Left ventricle myocardium inferior (tissue), 1 donor: ENCODE measurements at regions not wholly inside any gene's neighbourhood (a gene's known extent, or its start where the extent isn't known, plus 50 kb on each side); places are given as distances from the start of the nearest gene placed in this dataset.

Source experiments
- DNase-seq: peaks from one replicate; pipeline ENCODE4 v3.0.0-alpha.2; 2020
- H3K27ac ChIP-seq: fragments of 200-600 bp; replicated peaks from 2 replicates; pipeline ENCODE4 v1.8.0; 2021
- H3K27me3 ChIP-seq: fragments of 200-600 bp; 2 replicates; pipeline ENCODE4 v1.8.0; 2021; ENCODE audit warnings: low read depth
- H3K36me3 ChIP-seq: fragments of 200-600 bp; 2 replicates; pipeline ENCODE4 v1.8.0; 2021
- H3K4me1 ChIP-seq: fragments of 200-600 bp; 2 replicates; pipeline ENCODE4 v1.8.0; 2021
- H3K4me3 ChIP-seq: fragments of 200-600 bp; 2 replicates; pipeline ENCODE4 v1.8.0; 2021; ENCODE audit warnings: mild to moderate bottlenecking, moderate library complexity
- H3K9me3 ChIP-seq: fragments of 200-600 bp; replicated peaks from 2 replicates; pipeline ENCODE4 v1.8.0; 2021
- intact Hi-C: fragments of 100-400 bp; cut with micrococcal nuclease; formaldehyde crosslinking; loops from one replicate; pipeline ENCODE4 v1.11.0; 2022
- TF ChIP-seq, protein P1 (sequence below): fragments of 200-600 bp; IDR thresholded peaks from 2 replicates; pipeline ENCODE4 v1.8.0; 2021; ENCODE audit warnings: antibody characterized with exemption, mild to moderate bottlenecking, borderline replicate concordance
- donor health status: DM: no; HTN: yes; CAD: no; lungs with severe emphysema.

DNA sequence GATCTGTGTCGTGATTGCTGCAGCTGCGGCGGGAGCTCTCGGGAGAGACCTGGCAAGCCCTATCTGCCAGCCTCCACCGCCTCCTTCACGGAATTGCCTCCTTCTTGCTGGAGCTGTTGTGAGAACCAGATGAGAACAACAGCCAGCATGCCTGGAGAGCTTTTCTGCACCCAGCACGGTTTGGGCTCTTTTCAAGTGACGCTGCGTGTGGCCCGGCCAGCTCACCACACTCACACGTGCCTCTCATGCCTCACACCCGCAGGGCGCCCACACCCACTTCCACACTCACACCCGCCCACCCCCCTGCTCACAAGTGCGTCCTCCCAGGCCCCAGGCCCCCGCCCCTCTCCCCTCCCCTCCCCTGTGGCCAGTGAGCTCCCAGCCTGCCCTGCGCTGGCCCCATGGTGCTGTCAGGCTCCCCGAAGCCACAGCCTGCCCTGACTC is 135.7 kb upstream of the RUNX3 start:
- no peak for DNase-seq
- intact Hi-C loops = no loop called here
- H3K36me3 ChIP-seq = no peaks in the 10 kb centered on the region
- peaks cover 61% of the 10 kb centered on the region for H3K27me3 ChIP-seq
- TF ChIP-seq, protein P1, sequence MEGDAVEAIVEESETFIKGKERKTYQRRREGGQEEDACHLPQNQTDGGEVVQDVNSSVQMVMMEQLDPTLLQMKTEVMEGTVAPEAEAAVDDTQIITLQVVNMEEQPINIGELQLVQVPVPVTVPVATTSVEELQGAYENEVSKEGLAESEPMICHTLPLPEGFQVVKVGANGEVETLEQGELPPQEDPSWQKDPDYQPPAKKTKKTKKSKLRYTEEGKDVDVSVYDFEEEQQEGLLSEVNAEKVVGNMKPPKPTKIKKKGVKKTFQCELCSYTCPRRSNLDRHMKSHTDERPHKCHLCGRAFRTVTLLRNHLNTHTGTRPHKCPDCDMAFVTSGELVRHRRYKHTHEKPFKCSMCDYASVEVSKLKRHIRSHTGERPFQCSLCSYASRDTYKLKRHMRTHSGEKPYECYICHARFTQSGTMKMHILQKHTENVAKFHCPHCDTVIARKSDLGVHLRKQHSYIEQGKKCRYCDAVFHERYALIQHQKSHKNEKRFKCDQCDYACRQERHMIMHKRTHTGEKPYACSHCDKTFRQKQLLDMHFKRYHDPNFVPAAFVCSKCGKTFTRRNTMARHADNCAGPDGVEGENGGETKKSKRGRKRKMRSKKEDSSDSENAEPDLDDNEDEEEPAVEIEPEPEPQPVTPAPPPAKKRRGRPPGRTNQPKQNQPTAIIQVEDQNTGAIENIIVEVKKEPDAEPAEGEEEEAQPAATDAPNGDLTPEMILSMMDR = no peak
- H3K4me3 ChIP-seq = no peak overlapping the region
- no peak overlapping the region for H3K27ac ChIP-seq
- peaks cover 6% of the 10 kb centered on the region for H3K4me1 ChIP-seq
- no peaks in the 10 kb centered on the region for H3K9me3 ChIP-seq

DNA sequence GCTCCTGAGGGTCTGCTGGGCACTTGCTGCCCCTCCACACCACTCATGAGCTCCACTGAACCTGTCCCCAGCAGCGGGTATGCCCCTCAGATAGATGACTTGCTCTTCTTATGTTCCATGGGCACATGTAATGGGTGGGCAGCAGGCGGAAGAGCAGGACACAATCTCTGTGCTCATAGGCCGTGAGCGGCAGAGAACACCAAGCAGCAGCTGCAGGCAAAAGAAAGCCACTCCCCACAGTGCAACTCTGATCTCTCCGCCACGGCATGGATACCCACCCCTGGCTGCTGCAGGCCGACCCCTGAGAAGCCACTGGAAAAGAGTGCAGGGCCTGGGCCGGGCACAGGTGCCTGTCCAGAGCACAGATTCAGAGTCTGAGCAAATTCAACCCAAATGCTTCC is 135.2 kb upstream of the RUNX3 start:
- Histone ChIP-seq H3K4me1 (peaks cover 6% of the 10 kb centered on the region), H3K36me3 (no peaks in the 10 kb centered on the region), H3K4me3 (no peak overlapping the region), H3K27ac (no peak overlapping the region), H3K9me3 (no peaks in the 10 kb centered on the region), H3K27me3 (peaks cover 61% of the 10 kb centered on the region)
- TF ChIP-seq, protein P1 = no peak
- DNase-seq = no peak
- intact Hi-C loops = no loop called here

DNA sequence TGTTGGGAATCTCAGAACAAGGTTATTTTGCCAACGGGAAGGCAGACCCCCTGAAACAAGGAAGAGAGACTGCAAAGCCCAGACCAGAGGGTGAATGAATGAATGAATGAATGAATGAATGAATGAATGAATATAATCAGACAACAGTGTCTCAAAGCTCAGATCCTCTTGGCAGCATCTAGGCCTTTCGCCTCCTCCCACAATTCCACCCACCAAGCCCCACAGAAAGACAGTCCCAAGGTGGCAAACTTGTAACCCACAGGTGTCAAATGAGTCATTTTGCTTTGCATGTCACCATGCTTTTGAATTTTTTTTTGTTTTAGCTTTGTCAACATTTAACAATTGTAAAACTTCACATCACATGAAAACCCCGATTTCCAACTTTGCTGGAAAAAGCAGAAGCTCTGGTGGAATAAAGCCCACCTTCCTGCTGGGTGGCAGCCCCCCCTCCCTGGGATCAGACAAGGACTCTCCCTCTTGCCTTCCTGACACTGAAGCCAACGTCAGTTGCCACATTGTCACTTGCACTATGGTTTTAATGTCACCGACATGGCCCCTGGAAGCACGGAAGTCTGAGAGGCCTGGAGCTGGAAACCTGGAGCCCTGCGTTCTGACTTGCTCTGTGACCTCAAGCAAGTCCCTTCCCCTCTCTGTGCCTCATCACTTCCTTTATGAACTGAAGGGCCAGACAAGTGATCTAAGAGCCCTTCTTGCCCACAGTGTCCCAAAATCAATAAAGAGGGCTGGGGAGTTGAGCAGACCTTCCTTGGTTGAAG is 134.6 kb upstream of the RUNX3 start:
- intact Hi-C loops = no loop called here
- Histone ChIP-seq H3K36me3 (no peaks in the 10 kb centered on the region), H3K27ac (no peak overlapping the region), H3K27me3 (peaks cover 61% of the 10 kb centered on the region), H3K4me3 (no peak overlapping the region), H3K4me1 (peaks cover 6% of the 10 kb centered on the region), H3K9me3 (no peaks in the 10 kb centered on the region)
- TF ChIP-seq, protein P1 = no peak
- DNase-seq = no peak

DNA sequence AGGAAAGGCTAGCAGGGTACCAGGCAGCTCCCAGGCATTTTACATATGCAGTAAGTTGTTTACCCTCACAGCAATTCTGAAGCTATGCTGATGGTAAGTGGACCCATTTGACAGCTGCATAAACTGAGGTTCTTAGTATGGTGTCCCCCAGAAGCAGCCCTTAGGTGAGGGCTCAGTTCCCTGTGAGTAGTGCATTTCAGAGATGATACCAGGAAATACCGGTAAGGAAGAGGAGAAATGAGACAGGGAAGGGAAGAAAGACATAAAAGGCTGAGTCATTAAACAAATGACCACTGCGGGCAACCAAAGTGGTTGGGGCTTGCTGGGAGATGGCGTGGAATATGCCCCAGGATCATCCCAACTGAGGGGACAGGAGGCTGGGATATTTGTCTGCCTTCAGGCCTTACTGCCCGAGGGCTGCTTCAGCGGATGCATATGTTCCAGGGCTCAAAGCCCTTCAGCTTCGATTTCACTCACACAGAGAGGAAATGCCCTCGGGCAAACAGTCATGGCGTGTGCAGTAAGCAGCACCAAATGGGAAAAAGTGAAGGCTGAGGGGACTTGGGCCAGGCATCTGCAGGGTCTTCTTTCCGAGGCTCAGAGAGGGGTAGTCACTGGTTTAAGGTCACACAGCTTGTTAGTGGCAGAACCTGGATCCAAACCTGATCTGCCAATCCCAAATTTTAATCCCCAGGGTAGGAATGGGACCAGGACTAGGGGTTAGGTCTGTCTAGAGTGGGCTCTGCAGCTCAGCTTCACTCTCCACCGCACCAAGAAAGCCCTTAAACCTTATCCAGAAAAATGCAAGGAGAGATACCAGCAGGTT is 133.7 kb upstream of the RUNX3 start:
- TF ChIP-seq, protein P1 = no peak
- Histone ChIP-seq H3K4me3 (no peak overlapping the region), H3K27me3 (peaks cover 61% of the 10 kb centered on the region), H3K9me3 (no peaks in the 10 kb centered on the region), H3K27ac (no peak overlapping the region), H3K4me1 (peaks cover 6% of the 10 kb centered on the region), H3K36me3 (no peaks in the 10 kb centered on the region)
- DNase-seq = no peak
- intact Hi-C loops = no loop called here

DNA sequence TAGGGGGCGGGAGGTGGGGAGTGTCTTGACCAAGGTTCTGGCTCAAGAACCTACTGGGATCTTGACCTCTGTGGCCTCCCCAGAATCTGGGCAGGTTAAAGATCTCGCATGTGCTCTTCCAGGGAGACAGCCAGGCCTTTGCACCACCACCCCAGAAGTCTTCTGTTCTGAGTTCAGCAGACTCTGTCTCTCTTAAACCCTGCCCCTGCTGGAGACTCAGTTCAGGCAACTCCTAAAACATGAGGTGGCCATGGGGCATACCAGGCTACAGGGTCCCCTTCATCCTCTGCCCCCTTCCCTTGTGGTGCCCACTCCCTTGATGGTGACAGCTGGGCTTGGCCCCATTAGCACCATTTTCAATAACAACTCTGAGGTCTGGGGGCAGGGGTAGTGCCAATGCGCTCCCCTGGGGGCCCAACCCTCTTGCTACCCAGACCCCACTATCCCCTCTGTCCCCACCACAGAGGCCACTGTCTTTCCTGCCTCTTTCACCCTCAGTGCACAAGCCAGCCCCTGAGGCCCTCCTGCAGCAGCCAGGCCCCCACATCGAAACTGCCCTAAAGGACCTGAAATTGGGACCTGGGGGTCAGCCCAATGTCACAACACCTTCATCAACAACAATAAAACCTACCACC is 132.7 kb upstream of the RUNX3 start:
- Histone ChIP-seq H3K36me3 (no peaks in the 10 kb centered on the region), H3K4me3 (no peak overlapping the region), H3K9me3 (no peaks in the 10 kb centered on the region), H3K4me1 (peaks cover 6% of the 10 kb centered on the region), H3K27ac (no peak overlapping the region), H3K27me3 (peaks cover 59% of the 10 kb centered on the region)
- intact Hi-C loops = no loop called here
- TF ChIP-seq, protein P1 = no peak
- no peak for DNase-seq
